HepG2 (cell line): ENCODE measurements at regions not wholly inside any gene's neighbourhood (a gene's known extent, or its start where the extent isn't known, plus 50 kb on each side); places are given as distances from the start of the nearest gene placed in this dataset.
"Not testable (repeated sequence)": the region's sequence is repeated elsewhere in the genome, so short reads cannot be mapped to it uniquely, and the experiment has no call there.

Source experiments
- ATAC-seq: fragments of 200-7000 bp; cut with Tn5 transposase; 3 replicates; pipeline ENCODE4 v1.9.1; 2020; ENCODE audit warnings: mild to moderate bottlenecking, moderate library complexity
- BruUV-seq: library from RNA; stranded (reverse); fragments of 400-500 nt; replicated peaks from 2 replicates; lab custom pipeline; 2021; lab: Mats Ljungman, UMichigan
- CTCF ChIA-PET: fragments of 300-600 bp; formaldehyde crosslinking; extraction: SDS; loops from one replicate; lab custom pipeline; 2021; ENCODE audit warnings: low total read pairs, inconsistent platforms, low intra/inter-chr PET ratio; lab: Yijun Ruan, JAX
- POLR2A ChIA-PET: fragments of 350-600 bp; sonication (Branson Sonifier 250); formaldehyde crosslinking; loops from one replicate; lab custom pipeline; 2020; ENCODE audit warnings: antibody characterized with exemption, inconsistent platforms; lab: Yijun Ruan, JAX
- DNase-seq: peaks from one replicate; pipeline ENCODE4 v3.0.0-alpha.2; 2015; ENCODE audit warnings: low spot score
- FAIRE-seq: peaks from 3 replicates; lab custom pipeline; 2011; peaks lifted over from hg19 to GRCh38; lab: Jason Lieb, UNC
- H2AFZ ChIP-seq: one replicate; pipeline ENCODE4 v1.6.1; 2011; ENCODE audit warnings: low read length, inconsistent platforms
- H3K27ac ChIP-seq: fragments of 300-600 bp; 3 replicates; pipeline ENCODE4 v1.8.0; 2011; ENCODE audit warnings: mixed run types, mild to moderate bottlenecking, mixed read lengths, low read length, inconsistent platforms; ENCODE audit not compliant: insufficient read depth; ENCODE audit errors: extremely low read length
- H3K27me3 ChIP-seq, 2 experiments: fragments of 200-600 bp in 1 of 2; 2 replicates in 1 of 2; 3 replicates in 1 of 2; pipeline versions ENCODE4 v1.6.0 to v1.8.0; 2011; ENCODE audit warnings: low read length in 2 of 2, mild to moderate bottlenecking in 2 of 2, moderate library complexity in 2 of 2, inconsistent platforms in 1 of 2; ENCODE audit not compliant: insufficient read depth in 2 of 2, control insufficient read depth in 1 of 2
- H3K36me3 ChIP-seq, 2 experiments: fragments of 200-600 bp in 1 of 2; replicated peaks in 1 of 2; 2 replicates in 1 of 2; 3 replicates in 1 of 2; pipeline versions ENCODE4 v1.5.1 to v1.8.0; 2011; ENCODE audit warnings: low read length in 2 of 2, inconsistent platforms in 1 of 2; ENCODE audit not compliant: insufficient read depth in 2 of 2, control insufficient read depth in 1 of 2
- H3K4me1 ChIP-seq: 2 replicates; pipeline ENCODE4 v1.5.1; 2012; ENCODE audit warnings: low read length, inconsistent platforms; ENCODE audit not compliant: insufficient read depth
- H3K4me2 ChIP-seq: 2 replicates; pipeline ENCODE4 v1.6.0; 2011; ENCODE audit warnings: low read depth, low read length, inconsistent platforms
- H3K4me3 ChIP-seq, 3 experiments: fragments of 200-600 bp in 1 of 3; sonication (generic), shearing (Covaris generic) in 1 of 3; replicated peaks in 1 of 3; 2 replicates each; pipeline ENCODE4 v1.5.1; 2011 to 2016; ENCODE audit warnings: low read length in 3 of 3, inconsistent platforms in 2 of 3, low read depth in 2 of 3, mild to moderate bottlenecking in 2 of 3, control low read depth in 1 of 3, mixed read lengths in 1 of 3; ENCODE audit not compliant: insufficient read depth in 1 of 3
- H3K79me2 ChIP-seq: one replicate; pipeline ENCODE4 v1.6.1; 2011; ENCODE audit warnings: low read length, inconsistent platforms; ENCODE audit not compliant: insufficient read depth
- H3K9ac ChIP-seq: 2 replicates; pipeline ENCODE4 v1.6.0; 2011; ENCODE audit warnings: mild to moderate bottlenecking, low read depth, low read length, inconsistent platforms; ENCODE audit not compliant: insufficient read depth
- H3K9me3 ChIP-seq: 2 replicates; pipeline ENCODE4 v1.5.1; 2012; ENCODE audit warnings: mild to moderate bottlenecking, low read length
- H4K20me1 ChIP-seq: 2 replicates; pipeline ENCODE4 v1.6.0; 2011; ENCODE audit warnings: inconsistent platforms, mild to moderate bottlenecking, low read length, moderate library complexity; ENCODE audit not compliant: insufficient read depth
- ATRX ChIP-seq: sonication (generic); formaldehyde crosslinking; IDR thresholded peaks from 2 replicates; pipeline ENCODE4 v1.4.0; 2020; ENCODE audit warnings: missing genetic modification reagents, borderline replicate concordance
- CBX1 ChIP-seq: IDR thresholded peaks from one replicate; pipeline ENCODE4 v1.6.1; 2016; ENCODE audit warnings: antibody characterized with exemption, low read depth
- MAFF ChIP-seq: IDR thresholded peaks from 2 replicates; pipeline ENCODE4 v1.6.1; 2011; ENCODE audit warnings: low read depth, low read length, improper control_type of control experiment
- XRCC5 ChIP-seq: fragments of 200-400 bp; formaldehyde crosslinking; optimal IDR thresholded peaks from 2 replicates; pipeline ENCODE3; 2017; ENCODE audit warnings: mild to moderate bottlenecking, low read length
- ZNF549 ChIP-seq: sonication (generic); formaldehyde crosslinking; IDR thresholded peaks from 2 replicates; pipeline ENCODE4 v1.5.0; 2020; ENCODE audit warnings: missing genetic modification reagents
- WGBS: methylation state at CpG from one replicate; pipeline ENCODE4 v1.1.6; 2017; ENCODE audit warnings: low lambda C conversion rate; 5-methylcytosine and 5-hydroxymethylcytosine counted together
- in situ Hi-C: cut with HindIII; loops from 2 replicates; pipeline ENCODE4 v1.10.0; 2017; ENCODE audit warnings: low pct_unique_long_range_greater_than_20kb; ENCODE audit not compliant: extremely low pct_ligation_motif_present
- intact Hi-C: fragments of 100-400 bp; cut with micrococcal nuclease; formaldehyde crosslinking; loops from one replicate; pipeline ENCODE4 v1.10.0; 2022; ENCODE audit not compliant: unreplicated experiment
- TF ChIP-seq, protein P1 (sequence below): sonication (generic); formaldehyde crosslinking; IDR thresholded peaks from 2 replicates; pipeline ENCODE4 v1.5.0; 2020; ENCODE audit warnings: missing genetic modification reagents
- TF ChIP-seq, protein P2 (sequence below): sonication (generic); formaldehyde crosslinking; IDR thresholded peaks from 2 replicates; pipeline ENCODE4 v1.5.1; 2020; ENCODE audit warnings: mild to moderate bottlenecking, missing genetic modification reagents, borderline replicate concordance
- TF ChIP-seq, protein P3 (sequence below): sonication (generic); formaldehyde crosslinking; IDR thresholded peaks from 2 replicates; pipeline ENCODE4 v1.5.0; 2020; ENCODE audit warnings: mild to moderate bottlenecking, missing genetic modification reagents

DNA sequence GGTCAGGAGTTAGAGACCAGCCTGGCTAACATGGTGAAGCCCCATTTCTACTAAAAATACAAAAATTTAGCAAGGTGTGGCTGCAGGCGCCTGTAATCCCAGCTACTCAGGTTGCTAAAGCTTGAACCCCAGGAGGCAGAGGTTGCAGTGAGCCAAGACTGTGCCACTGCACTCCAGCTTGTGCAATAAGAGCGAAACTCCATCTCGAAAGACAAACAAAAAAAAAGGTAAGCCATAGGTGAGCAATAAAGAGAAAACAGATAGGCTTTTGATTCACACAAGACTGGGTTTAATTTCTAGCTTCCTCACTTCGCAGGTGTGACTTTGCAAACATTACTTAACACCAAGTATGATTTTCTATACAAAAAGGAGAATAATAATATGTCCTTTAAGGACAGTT lies 72.3 kb upstream of the ACBD5 start:
- Histone ChIP-seq H3K79me2 (no peaks in the 10 kb centered on the region), H3K4me3 (no peak overlapping the region), H3K27me3 (no peaks in the 10 kb centered on the region), H3K4me2 (no peak overlapping the region), H3K27ac (no peak overlapping the region), H3K36me3 (no peaks in the 10 kb centered on the region), H3K4me1 (no peaks in the 10 kb centered on the region), H2AFZ (no peak overlapping the region), H3K9ac (no peak overlapping the region), H3K9me3 (no peaks in the 10 kb centered on the region), H4K20me1 (no peaks in the 10 kb centered on the region)
- intact Hi-C loops (no loop called here), in situ Hi-C loops (no loop called here)
- no peak for ATAC-seq
- no peak for FAIRE-seq
- no TSS peak for BruUV-seq
- POLR2A ChIA-PET, result no interaction called here
- 8% methylated on average over 4 of the region's 4 CpGs for WGBS
- CTCF ChIA-PET, result no interaction called here
- DNase-seq, result no peak
- TF ChIP-seq ZNF549 (no peak), ATRX (CRISPR knock-in tag) (no peak), MAFF (no peak), CBX1 (no peak), XRCC5 (no peak)
- TF ChIP-seq, protein P1, sequence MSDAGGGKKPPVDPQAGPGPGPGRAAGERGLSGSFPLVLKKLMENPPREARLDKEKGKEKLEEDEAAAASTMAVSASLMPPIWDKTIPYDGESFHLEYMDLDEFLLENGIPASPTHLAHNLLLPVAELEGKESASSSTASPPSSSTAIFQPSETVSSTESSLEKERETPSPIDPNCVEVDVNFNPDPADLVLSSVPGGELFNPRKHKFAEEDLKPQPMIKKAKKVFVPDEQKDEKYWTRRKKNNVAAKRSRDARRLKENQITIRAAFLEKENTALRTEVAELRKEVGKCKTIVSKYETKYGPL, result no peak
- TF ChIP-seq, protein P2, sequence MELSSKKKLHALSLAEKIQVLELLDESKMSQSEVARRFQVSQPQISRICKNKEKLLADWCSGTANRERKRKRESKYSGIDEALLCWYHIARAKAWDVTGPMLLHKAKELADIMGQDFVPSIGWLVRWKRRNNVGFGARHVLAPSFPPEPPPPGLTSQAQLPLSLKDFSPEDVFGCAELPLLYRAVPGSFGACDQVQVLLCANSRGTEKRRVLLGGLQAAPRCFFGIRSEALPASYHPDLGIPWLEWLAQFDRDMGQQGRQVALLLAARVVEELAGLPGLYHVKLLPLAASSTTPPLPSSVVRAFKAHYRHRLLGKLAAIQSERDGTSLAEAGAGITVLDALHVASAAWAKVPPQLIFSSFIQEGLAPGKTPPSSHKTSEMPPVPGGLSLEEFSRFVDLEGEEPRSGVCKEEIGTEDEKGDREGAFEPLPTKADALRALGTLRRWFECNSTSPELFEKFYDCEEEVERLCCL, result no peak
- TF ChIP-seq, protein P3, sequence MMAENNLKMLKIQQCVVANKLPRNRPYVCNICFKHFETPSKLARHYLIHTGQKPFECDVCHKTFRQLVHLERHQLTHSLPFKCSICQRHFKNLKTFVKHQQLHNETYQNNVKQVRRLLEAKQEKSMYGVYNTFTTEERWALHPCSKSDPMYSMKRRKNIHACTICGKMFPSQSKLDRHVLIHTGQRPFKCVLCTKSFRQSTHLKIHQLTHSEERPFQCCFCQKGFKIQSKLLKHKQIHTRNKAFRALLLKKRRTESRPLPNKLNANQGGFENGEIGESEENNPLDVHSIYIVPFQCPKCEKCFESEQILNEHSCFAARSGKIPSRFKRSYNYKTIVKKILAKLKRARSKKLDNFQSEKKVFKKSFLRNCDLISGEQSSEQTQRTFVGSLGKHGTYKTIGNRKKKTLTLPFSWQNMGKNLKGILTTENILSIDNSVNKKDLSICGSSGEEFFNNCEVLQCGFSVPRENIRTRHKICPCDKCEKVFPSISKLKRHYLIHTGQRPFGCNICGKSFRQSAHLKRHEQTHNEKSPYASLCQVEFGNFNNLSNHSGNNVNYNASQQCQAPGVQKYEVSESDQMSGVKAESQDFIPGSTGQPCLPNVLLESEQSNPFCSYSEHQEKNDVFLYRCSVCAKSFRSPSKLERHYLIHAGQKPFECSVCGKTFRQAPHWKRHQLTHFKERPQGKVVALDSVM (CRISPR knock-in tag), result no peak

DNA sequence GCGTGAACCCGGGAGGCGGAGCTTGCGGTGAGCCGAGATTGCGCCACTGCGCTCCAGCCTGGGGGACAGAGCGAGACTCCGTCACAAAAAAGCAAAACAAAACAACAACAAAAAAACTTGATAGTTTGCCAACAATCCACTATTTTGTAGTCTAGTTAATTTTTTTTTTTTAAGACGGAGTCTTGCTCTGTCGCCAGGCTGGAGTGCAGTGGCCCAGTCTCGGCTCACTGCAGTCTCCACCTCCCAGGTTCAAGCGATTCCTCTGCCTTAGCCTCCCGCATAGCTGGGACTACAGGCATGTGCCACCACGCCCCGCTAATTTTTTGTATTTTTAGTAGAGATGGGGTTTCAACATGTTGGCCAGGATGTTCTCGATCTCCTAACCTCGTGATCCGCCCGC lies 71.2 kb upstream of the ACBD5 start:
- POLR2A ChIA-PET, H3K9me3 ChIP-seq, FAIRE-seq, in situ Hi-C loops, H3K4me3 ChIP-seq, CTCF ChIA-PET, H2AFZ ChIP-seq, H3K79me2 ChIP-seq, H3K4me2 ChIP-seq, BruUV-seq, H3K36me3 ChIP-seq, H3K9ac ChIP-seq, H3K27ac ChIP-seq, intact Hi-C loops, ATAC-seq, H3K27me3 ChIP-seq, H4K20me1 ChIP-seq, H3K4me1 ChIP-seq, DNase-seq: not testable (repeated sequence)
- WGBS, result 77% methylated on average over 20 of the region's 20 CpGs

DNA sequence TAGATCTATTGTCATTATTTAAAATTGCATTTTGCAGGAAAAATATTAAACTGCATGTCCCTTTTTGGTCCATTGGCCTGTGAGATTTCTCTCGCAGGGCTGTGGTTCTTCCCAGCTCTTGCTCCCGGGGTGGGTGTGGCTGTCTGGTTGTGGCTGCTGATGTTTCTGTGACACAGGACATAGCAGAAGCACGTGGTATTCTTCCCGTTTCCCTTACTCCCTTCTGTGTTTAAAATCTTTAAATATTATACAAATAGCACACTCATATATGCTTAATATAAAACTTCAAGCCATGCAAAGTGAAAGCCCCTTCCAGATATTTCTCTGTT lies 57.9 kb upstream of the ACBD5 start:
- BruUV-seq, POLR2A ChIA-PET, FAIRE-seq, H3K9me3 ChIP-seq, H3K36me3 ChIP-seq, H3K79me2 ChIP-seq, H4K20me1 ChIP-seq, H3K27ac ChIP-seq, ATAC-seq, H3K4me2 ChIP-seq, in situ Hi-C loops, CTCF ChIA-PET, H3K4me3 ChIP-seq, intact Hi-C loops, H2AFZ ChIP-seq, H3K4me1 ChIP-seq, H3K9ac ChIP-seq, DNase-seq, H3K27me3 ChIP-seq: not testable (repeated sequence)
- 19% methylated on average over 4 of the region's 4 CpGs for WGBS
